Cardiac muscle cell (in vitro differentiated cells and primary cell): ENCODE measurements at regions not wholly inside any gene's neighbourhood (a gene's known extent, or its start where the extent isn't known, plus 50 kb on each side); places are given as distances from the start of the nearest gene placed in this dataset.

ENCODE experiments used
- DNase-seq, 2 donors: peaks; one replicate each; pipeline versions ENCODE4 v3.0.0 to v3.0.0-alpha.2; 2010 to 2017; ENCODE audit warnings: low read depth in 1 of 2, low spot score in 1 of 2
- H3K27ac ChIP-seq: fragments of 200-600 bp; sonication (generic); 2 replicates; pipeline ENCODE4 v1.5.1; 2016
- H3K27me3 ChIP-seq: fragments of 200-600 bp; sonication (generic); 2 replicates; pipeline ENCODE4 v1.6.0; 2016; ENCODE audit warnings: control low read depth
- H3K36me3 ChIP-seq: fragments of 200-600 bp; sonication (generic); 2 replicates; pipeline ENCODE4 v1.5.1; 2016; ENCODE audit warnings: control low read depth
- H3K4me1 ChIP-seq: fragments of 200-600 bp; sonication (generic); 2 replicates; pipeline ENCODE4 v1.8.1; 2017; ENCODE audit warnings: low read depth, mild to moderate bottlenecking, mixed run types
- H3K4me3 ChIP-seq: fragments of 200-600 bp; sonication (generic); 2 replicates; pipeline ENCODE4 v1.5.1; 2016; ENCODE audit warnings: mild to moderate bottlenecking
- H3K9me3 ChIP-seq: fragments of 200-600 bp; sonication (generic); 2 replicates; pipeline ENCODE4 v1.5.1; 2017; ENCODE audit warnings: low read depth, mild to moderate bottlenecking, control low read depth
- CTCF ChIP-seq: IDR thresholded peaks from 2 replicates; pipeline ENCODE4 v1.5.1; 2012; ENCODE audit warnings: low read depth, mild to moderate bottlenecking, low read length

GRCh38 chr13:85408415-85408814 is 390.8 kb downstream of the SLITRK6 start:
- Histone ChIP-seq H3K27me3 (no peaks in the 10 kb centered on the region), H3K36me3 (no peaks in the 10 kb centered on the region), H3K4me1 (no peaks in the 10 kb centered on the region), H3K9me3 (no peaks in the 10 kb centered on the region), H3K4me3 (no peak overlapping the region), H3K27ac (no peak overlapping the region)
- DNase-seq: no peak
- TF ChIP-seq CTCF: no peak

GRCh38 chr13:85406269-85406975 is 392.8 kb downstream of the SLITRK6 start:
- no peak overlapping the region for H3K27ac ChIP-seq
- no peak for DNase-seq
- H3K4me1 ChIP-seq: no peaks in the 10 kb centered on the region
- no peaks in the 10 kb centered on the region for H3K36me3 ChIP-seq
- no peaks in the 10 kb centered on the region for H3K9me3 ChIP-seq
- no peaks in the 10 kb centered on the region for H3K27me3 ChIP-seq
- no peak for TF ChIP-seq CTCF
- no peak overlapping the region for H3K4me3 ChIP-seq

- Histone ChIP-seq H3K9me3 (no peaks in the 10 kb centered on the region), H3K27ac (no peak overlapping the region), H3K4me1 (no peaks in the 10 kb centered on the region), H3K4me3 (no peak overlapping the region), H3K36me3 (no peaks in the 10 kb centered on the region), H3K27me3 (no peaks in the 10 kb centered on the region)
- TF ChIP-seq CTCF: no peak
- DNase-seq: no peak
Measured at GRCh38 chr13:85405316-85405897, 393.8 kb downstream of the SLITRK6 start.

- H3K4me3 ChIP-seq: no peak overlapping the region
- H3K4me1 ChIP-seq: no peaks in the 10 kb centered on the region
- peak; percentile 5 to 8 for DNase-seq
- no peaks in the 10 kb centered on the region for H3K9me3 ChIP-seq
- no peaks in the 10 kb centered on the region for H3K36me3 ChIP-seq
- no peak for TF ChIP-seq CTCF
- H3K27ac ChIP-seq: no peak overlapping the region
- no peaks in the 10 kb centered on the region for H3K27me3 ChIP-seq
Measured at GRCh38 chr13:85386424-85386823, 412.8 kb downstream of the SLITRK6 start.

GRCh38 chr13:85383291-85383690 is 415.9 kb downstream of the SLITRK6 start:
- H3K9me3 ChIP-seq: no peaks in the 10 kb centered on the region
- H3K4me1 ChIP-seq: no peaks in the 10 kb centered on the region
- H3K27ac ChIP-seq: no peak overlapping the region
- H3K36me3 ChIP-seq: no peaks in the 10 kb centered on the region
- TF ChIP-seq CTCF: no peak
- DNase-seq: no peak
- H3K4me3 ChIP-seq: no peak overlapping the region
- H3K27me3 ChIP-seq: no peaks in the 10 kb centered on the region
